DND-41 (cell line): ENCODE measurements at regions not wholly inside any gene's neighbourhood (a gene's known extent, or its start where the extent isn't known, plus 50 kb on each side); places are given as distances from the start of the nearest gene placed in this dataset.

Source experiments
- EZH2 ChIP-seq: IDR thresholded peaks from 3 replicates; pipeline ENCODE4 v1.6.1; 2012; ENCODE audit warnings: borderline replicate concordance, low read depth, mild to moderate bottlenecking, moderate library complexity, low read length, inconsistent platforms; ENCODE audit not compliant: severe bottlenecking
- TF ChIP-seq, protein P1 (sequence below): IDR thresholded peaks from 2 replicates; pipeline ENCODE4 v1.5.1; 2012; ENCODE audit warnings: borderline replicate concordance, low read length, moderate library complexity, mild to moderate bottlenecking; ENCODE audit not compliant: poor library complexity, severe bottlenecking; ENCODE audit errors: extremely low read depth

DNA sequence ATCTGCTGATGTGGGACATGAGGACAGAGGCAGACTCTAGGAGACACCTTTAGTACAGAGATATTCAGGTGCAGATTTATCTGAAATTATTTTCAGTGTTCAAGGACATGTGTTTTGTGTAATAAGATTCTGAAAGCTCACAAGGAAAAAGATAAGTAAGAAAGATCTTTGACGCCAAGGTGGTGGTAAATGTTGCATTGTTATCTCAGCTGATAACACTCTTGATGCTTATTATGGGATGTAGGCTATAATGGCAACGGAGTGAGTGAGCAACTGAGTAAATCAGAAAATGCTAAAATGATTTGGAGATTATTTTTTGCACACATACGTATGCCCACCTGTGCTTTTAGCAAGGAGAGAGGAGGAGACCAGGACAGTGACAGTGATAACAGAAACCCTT, 510.9 kb downstream of the KLF12 start:
- TF ChIP-seq, protein P1, sequence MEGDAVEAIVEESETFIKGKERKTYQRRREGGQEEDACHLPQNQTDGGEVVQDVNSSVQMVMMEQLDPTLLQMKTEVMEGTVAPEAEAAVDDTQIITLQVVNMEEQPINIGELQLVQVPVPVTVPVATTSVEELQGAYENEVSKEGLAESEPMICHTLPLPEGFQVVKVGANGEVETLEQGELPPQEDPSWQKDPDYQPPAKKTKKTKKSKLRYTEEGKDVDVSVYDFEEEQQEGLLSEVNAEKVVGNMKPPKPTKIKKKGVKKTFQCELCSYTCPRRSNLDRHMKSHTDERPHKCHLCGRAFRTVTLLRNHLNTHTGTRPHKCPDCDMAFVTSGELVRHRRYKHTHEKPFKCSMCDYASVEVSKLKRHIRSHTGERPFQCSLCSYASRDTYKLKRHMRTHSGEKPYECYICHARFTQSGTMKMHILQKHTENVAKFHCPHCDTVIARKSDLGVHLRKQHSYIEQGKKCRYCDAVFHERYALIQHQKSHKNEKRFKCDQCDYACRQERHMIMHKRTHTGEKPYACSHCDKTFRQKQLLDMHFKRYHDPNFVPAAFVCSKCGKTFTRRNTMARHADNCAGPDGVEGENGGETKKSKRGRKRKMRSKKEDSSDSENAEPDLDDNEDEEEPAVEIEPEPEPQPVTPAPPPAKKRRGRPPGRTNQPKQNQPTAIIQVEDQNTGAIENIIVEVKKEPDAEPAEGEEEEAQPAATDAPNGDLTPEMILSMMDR, result no peak
- TF ChIP-seq EZH2, result no peak
